Neural cell (in vitro differentiated cells): ENCODE measurements at regions not wholly inside any gene's neighbourhood (a gene's known extent, or its start where the extent isn't known, plus 50 kb on each side); places are given as distances from the start of the nearest gene placed in this dataset.

Experiments
- H2AFZ ChIP-seq: fragments of 200-600, 300-800 bp; sonication (generic), shearing (Covaris generic); 2 replicates; pipeline ENCODE4 v1.6.0; 2014; ENCODE audit warnings: low read depth, mild to moderate bottlenecking, antibody characterized with exemption, low read length, moderate library complexity
- H3F3A ChIP-seq: fragments of 200-600 bp; shearing (Covaris generic); 2 replicates; pipeline ENCODE4 v1.6.1; 2016; ENCODE audit warnings: mild to moderate bottlenecking, moderate library complexity, mixed read lengths, antibody characterized with exemption, low read length; ENCODE audit not compliant: insufficient read depth, poor library complexity, severe bottlenecking
- H3K27ac ChIP-seq: fragments of 200-600, 300-800 bp; sonication (generic), shearing (Covaris generic); 2 replicates; pipeline ENCODE4 v1.5.1; 2014; ENCODE audit warnings: mild to moderate bottlenecking, low read length, moderate library complexity
- H3K27me3 ChIP-seq: fragments of 300-800, 200-600 bp; sonication (generic), shearing (Covaris generic); 2 replicates; pipeline ENCODE4 v1.6.0; 2014; ENCODE audit warnings: mild to moderate bottlenecking, low read depth, low read length, moderate library complexity; ENCODE audit not compliant: insufficient read depth
- H3K36me3 ChIP-seq: fragments of 300-800, 200-600 bp; sonication (generic), shearing (Covaris generic); 2 replicates; pipeline ENCODE4 v1.5.1; 2014; ENCODE audit warnings: mild to moderate bottlenecking, antibody characterized with exemption, low read length, moderate library complexity; ENCODE audit not compliant: insufficient read depth
- H3K4me2 ChIP-seq: fragments of 300-800, 200-600 bp; sonication (generic), shearing (Covaris generic); 2 replicates; pipeline ENCODE4 v1.6.0; 2014; ENCODE audit warnings: mild to moderate bottlenecking, low read length
- H3K4me3 ChIP-seq: fragments of 300-800, 200-600 bp; sonication (generic), shearing (Covaris generic); 2 replicates; pipeline ENCODE4 v1.5.1; 2014; ENCODE audit warnings: mild to moderate bottlenecking, low read length, moderate library complexity
- H3K79me2 ChIP-seq: fragments of 200-600 bp; shearing (Covaris generic); replicated peaks from 2 replicates; pipeline ENCODE4 v1.6.0; 2014; ENCODE audit warnings: mild to moderate bottlenecking, low read length, moderate library complexity; ENCODE audit not compliant: insufficient read depth
- H3K9ac ChIP-seq: fragments of 300-800, 200-600 bp; sonication (generic), shearing (Covaris generic); 2 replicates; pipeline ENCODE4 v1.6.1; 2016; ENCODE audit warnings: mild to moderate bottlenecking, low read length, mixed read lengths
- H3K9me2 ChIP-seq: fragments of 200-600 bp; shearing (Covaris generic); 2 replicates; pipeline ENCODE4 v1.6.1; 2016; ENCODE audit warnings: mild to moderate bottlenecking, low read length, mixed read lengths; ENCODE audit not compliant: insufficient read depth
- H3K9me3 ChIP-seq: fragments of 200-600, 300-800 bp; sonication (generic), shearing (Covaris generic); 2 replicates; pipeline ENCODE4 v1.6.1; 2016; ENCODE audit warnings: mild to moderate bottlenecking, mixed run types, low read length, moderate library complexity, mixed read lengths
- H4K20me1 ChIP-seq: fragments of 200-600 bp; shearing (Covaris generic); 2 replicates; pipeline ENCODE4 v1.6.1; 2016; ENCODE audit warnings: mild to moderate bottlenecking, mixed run types; ENCODE audit not compliant: insufficient read depth
- EP300 ChIP-seq: fragments of 450-650 bp; conservative IDR thresholded peaks from 2 replicates; pipeline ENCODE4 v1.6.1; 2014; ENCODE audit warnings: antibody characterized with exemption, mild to moderate bottlenecking, moderate library complexity; ENCODE audit not compliant: poor library complexity, severe bottlenecking
- EZH2 ChIP-seq: fragments of 200-600, 300-800 bp; shearing (Covaris generic), sonication (generic); IDR thresholded peaks from 2 replicates; pipeline ENCODE4 v1.6.1; 2014; ENCODE audit warnings: antibody characterized with exemption, low read length, borderline replicate concordance, mild to moderate bottlenecking; ENCODE audit not compliant: insufficient read depth, poor library complexity, severe bottlenecking
- MXI1 ChIP-seq: fragments of 450-650 bp; conservative IDR thresholded peaks from 2 replicates; pipeline ENCODE4 v1.6.1; 2014; ENCODE audit warnings: antibody characterized with exemption, mild to moderate bottlenecking; ENCODE audit not compliant: poor library complexity, severe bottlenecking
- POLR2AphosphoS5 ChIP-seq: IDR thresholded peaks from 2 replicates; pipeline ENCODE4 v1.6.1; 2012
- RAD21 ChIP-seq: fragments of 450-650 bp; conservative IDR thresholded peaks from 2 replicates; pipeline ENCODE4 v1.6.1; 2014; ENCODE audit warnings: antibody characterized with exemption, mild to moderate bottlenecking, moderate library complexity
- SMC3 ChIP-seq: fragments of 450-650 bp; conservative IDR thresholded peaks from 2 replicates; pipeline ENCODE4 v1.6.1; 2014; ENCODE audit warnings: antibody characterized with exemption, mild to moderate bottlenecking, moderate library complexity; ENCODE audit not compliant: poor library complexity
- TAF1 ChIP-seq: IDR thresholded peaks from 2 replicates; pipeline ENCODE4 v1.6.1; 2012; ENCODE audit warnings: low read depth
- TF ChIP-seq, protein P1 (sequence below): fragments of 450-650 bp; IDR thresholded peaks from 2 replicates; pipeline ENCODE4 v1.5.1; 2014; ENCODE audit warnings: antibody characterized with exemption, mild to moderate bottlenecking, moderate library complexity; ENCODE audit not compliant: poor library complexity, severe bottlenecking
- TF ChIP-seq, protein P2 (sequence below): IDR thresholded peaks from 2 replicates; pipeline ENCODE4 v1.6.1; 2012; ENCODE audit warnings: borderline replicate concordance

DNA sequence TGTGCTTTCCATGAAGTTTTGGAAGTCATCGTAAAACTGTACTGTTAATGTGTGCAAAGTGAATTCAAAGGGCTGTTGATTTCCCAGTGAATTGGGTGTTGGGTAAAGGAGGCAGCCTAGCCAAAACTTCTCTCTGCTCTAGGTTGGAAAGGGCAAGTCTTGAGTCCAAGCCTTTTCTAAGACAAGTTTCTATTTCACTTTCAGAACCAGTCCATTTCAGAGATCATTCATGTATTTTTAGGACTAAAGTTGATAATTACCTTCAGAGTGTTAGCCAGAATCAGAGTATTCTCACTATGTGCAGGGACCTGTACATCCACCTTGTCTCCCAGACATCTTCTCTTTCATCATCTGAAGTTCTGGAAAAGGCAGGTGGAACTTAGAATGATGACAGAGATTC is 636.1 kb upstream of the KLHL29 start:
- no peak overlapping the region for H3K27ac ChIP-seq
- no peaks in the 10 kb centered on the region for H3K27me3 ChIP-seq
- no peaks in the 10 kb centered on the region for H3F3A ChIP-seq
- H3K4me3 ChIP-seq: no peak overlapping the region
- H2AFZ ChIP-seq: no peak overlapping the region
- no peaks in the 10 kb centered on the region for H3K9me3 ChIP-seq
- no peaks in the 10 kb centered on the region for H3K79me2 ChIP-seq
- H3K9ac ChIP-seq: no peak overlapping the region
- no peak overlapping the region for H3K4me2 ChIP-seq
- H4K20me1 ChIP-seq: no peaks in the 10 kb centered on the region
- H3K9me2 ChIP-seq: no peaks in the 10 kb centered on the region
- no peaks in the 10 kb centered on the region for H3K36me3 ChIP-seq
- TF ChIP-seq EZH2 (no peak), EP300 (no peak), RAD21 (no peak), TAF1 (no peak)
- TF ChIP-seq, protein P1, sequence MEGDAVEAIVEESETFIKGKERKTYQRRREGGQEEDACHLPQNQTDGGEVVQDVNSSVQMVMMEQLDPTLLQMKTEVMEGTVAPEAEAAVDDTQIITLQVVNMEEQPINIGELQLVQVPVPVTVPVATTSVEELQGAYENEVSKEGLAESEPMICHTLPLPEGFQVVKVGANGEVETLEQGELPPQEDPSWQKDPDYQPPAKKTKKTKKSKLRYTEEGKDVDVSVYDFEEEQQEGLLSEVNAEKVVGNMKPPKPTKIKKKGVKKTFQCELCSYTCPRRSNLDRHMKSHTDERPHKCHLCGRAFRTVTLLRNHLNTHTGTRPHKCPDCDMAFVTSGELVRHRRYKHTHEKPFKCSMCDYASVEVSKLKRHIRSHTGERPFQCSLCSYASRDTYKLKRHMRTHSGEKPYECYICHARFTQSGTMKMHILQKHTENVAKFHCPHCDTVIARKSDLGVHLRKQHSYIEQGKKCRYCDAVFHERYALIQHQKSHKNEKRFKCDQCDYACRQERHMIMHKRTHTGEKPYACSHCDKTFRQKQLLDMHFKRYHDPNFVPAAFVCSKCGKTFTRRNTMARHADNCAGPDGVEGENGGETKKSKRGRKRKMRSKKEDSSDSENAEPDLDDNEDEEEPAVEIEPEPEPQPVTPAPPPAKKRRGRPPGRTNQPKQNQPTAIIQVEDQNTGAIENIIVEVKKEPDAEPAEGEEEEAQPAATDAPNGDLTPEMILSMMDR: no peak

DNA sequence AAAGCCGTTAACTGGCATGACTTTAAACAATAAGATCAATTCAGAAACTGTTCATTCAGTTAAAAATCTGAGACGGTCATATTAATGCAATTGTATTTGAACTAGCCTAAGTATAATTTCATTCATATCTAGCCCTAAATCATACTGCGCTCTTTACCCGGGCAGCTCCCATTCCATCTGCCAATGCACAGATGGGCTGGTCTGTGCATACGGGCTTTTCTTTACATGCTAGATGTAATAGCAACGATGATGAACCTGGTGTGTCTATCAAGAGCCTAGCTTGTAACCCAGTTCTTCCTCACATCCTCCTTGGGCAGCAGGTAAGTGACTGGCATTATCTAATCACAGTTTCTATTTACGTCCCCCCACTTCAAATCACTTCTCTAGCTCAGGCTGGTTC is 631.5 kb upstream of the KLHL29 start:
- Histone ChIP-seq H4K20me1 (no peaks in the 10 kb centered on the region), H3K27ac (no peak overlapping the region), H3F3A (no peaks in the 10 kb centered on the region), H3K4me3 (no peak overlapping the region), H3K9me2 (no peaks in the 10 kb centered on the region), H3K27me3 (no peaks in the 10 kb centered on the region), H2AFZ (no peak overlapping the region), H3K4me2 (no peak overlapping the region), H3K79me2 (no peaks in the 10 kb centered on the region), H3K36me3 (no peaks in the 10 kb centered on the region), H3K9me3 (no peaks in the 10 kb centered on the region), H3K9ac (no peak overlapping the region)
- no peak for TF ChIP-seq RAD21
- TF ChIP-seq EZH2: no peak

DNA sequence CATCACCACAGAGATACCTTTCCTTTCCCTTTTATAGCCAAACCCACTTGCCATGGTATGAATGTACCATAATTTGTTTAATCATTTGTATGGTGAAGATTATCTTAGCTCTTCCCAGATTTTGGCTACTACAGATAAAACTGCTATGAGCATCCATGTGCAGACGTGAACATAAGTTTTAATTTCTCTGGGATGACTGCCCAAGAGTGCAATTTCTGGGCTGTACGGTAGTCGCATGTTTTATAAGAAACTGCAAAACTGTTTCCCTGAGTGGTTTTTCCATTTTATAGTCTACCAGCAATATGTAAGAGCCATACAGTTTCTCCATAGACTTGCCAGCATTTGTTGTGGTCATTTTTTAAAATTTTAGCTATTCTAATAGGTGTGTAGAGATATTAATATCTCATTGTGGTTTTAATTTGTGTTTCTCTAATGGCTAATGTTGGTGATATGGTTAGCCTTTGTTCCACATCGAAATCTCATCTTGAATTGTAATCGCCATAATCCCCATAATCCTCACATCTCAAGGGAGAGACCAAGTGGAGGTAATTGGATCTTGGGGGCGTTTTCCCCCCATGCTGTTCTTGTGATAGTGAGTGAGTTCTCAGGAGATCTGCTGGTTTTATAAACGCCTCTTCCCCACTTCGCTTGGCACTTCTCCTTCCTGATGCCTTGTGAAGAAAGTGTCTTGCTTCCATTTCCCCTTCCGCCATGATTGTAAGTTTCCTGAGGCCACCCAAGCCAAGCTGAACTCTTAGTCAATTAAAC is 628.5 kb upstream of the KLHL29 start:
- Histone ChIP-seq H3K9me3 (no peaks in the 10 kb centered on the region), H4K20me1 (no peaks in the 10 kb centered on the region), H3K4me3 (no peak overlapping the region), H3K36me3 (no peaks in the 10 kb centered on the region), H2AFZ (no peak overlapping the region), H3K9me2 (no peaks in the 10 kb centered on the region), H3K9ac (no peak overlapping the region), H3K27me3 (no peaks in the 10 kb centered on the region), H3K4me2 (no peak overlapping the region), H3F3A (no peaks in the 10 kb centered on the region), H3K27ac (no peak overlapping the region), H3K79me2 (no peaks in the 10 kb centered on the region)
- TF ChIP-seq MXI1 (no peak), POLR2AphosphoS5 (no peak), SMC3 (no peak), TAF1 (no peak), EP300 (no peak), EZH2 (no peak), RAD21 (no peak)
- TF ChIP-seq, protein P1: no peak
- TF ChIP-seq, protein P2, sequence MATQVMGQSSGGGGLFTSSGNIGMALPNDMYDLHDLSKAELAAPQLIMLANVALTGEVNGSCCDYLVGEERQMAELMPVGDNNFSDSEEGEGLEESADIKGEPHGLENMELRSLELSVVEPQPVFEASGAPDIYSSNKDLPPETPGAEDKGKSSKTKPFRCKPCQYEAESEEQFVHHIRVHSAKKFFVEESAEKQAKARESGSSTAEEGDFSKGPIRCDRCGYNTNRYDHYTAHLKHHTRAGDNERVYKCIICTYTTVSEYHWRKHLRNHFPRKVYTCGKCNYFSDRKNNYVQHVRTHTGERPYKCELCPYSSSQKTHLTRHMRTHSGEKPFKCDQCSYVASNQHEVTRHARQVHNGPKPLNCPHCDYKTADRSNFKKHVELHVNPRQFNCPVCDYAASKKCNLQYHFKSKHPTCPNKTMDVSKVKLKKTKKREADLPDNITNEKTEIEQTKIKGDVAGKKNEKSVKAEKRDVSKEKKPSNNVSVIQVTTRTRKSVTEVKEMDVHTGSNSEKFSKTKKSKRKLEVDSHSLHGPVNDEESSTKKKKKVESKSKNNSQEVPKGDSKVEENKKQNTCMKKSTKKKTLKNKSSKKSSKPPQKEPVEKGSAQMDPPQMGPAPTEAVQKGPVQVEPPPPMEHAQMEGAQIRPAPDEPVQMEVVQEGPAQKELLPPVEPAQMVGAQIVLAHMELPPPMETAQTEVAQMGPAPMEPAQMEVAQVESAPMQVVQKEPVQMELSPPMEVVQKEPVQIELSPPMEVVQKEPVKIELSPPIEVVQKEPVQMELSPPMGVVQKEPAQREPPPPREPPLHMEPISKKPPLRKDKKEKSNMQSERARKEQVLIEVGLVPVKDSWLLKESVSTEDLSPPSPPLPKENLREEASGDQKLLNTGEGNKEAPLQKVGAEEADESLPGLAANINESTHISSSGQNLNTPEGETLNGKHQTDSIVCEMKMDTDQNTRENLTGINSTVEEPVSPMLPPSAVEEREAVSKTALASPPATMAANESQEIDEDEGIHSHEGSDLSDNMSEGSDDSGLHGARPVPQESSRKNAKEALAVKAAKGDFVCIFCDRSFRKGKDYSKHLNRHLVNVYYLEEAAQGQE: no peak
